T47D (cell line): ENCODE measurements at regions not wholly inside any gene's neighbourhood (a gene's known extent, or its start where the extent isn't known, plus 50 kb on each side); places are given as distances from the start of the nearest gene placed in this dataset.
A peak's percentile ranks its signal among the peaks of the same experiment; 100 is the strongest.
"Not testable (repeated sequence)": the region's sequence is repeated elsewhere in the genome, so short reads cannot be mapped to it uniquely, and the experiment has no call there.

Source experiments
- DNase-seq, 2 experiments: peaks; one replicate each; pipeline versions ENCODE4 v3.0.0 to v3.0.0-alpha.2; 2011 to 2012; ENCODE audit warnings: low read depth in 1 of 2, low spot score in 1 of 2
- JUND ChIP-seq: IDR thresholded peaks from 2 replicates; pipeline ENCODE4 v1.6.1; 2012; ENCODE audit warnings: low read depth
- in situ Hi-C: cut with HindIII; loops from 2 replicates; pipeline ENCODE4 v1.10.0; 2016; ENCODE audit warnings: low sequenced_read_pairs, low pct_unique_long_range_greater_than_20kb

GRCh38 chrX:121746105-121746504, 698.7 kb downstream of the GLUD2 start:
- in situ Hi-C loops: no loop called here
- no peak for TF ChIP-seq JUND
- no peak for DNase-seq

- DNase-seq, in situ Hi-C loops: not testable (repeated sequence)
These were observed 706.2 kb downstream of the GLUD2 start for GRCh38 chrX:121753602-121754001.

GRCh38 chrX:121754301-121754700, 706.9 kb downstream of the GLUD2 start:
- in situ Hi-C loops: no loop called here
- DNase-seq: no peak
- no peak for TF ChIP-seq JUND

- DNase-seq: no peak
- no peak for TF ChIP-seq JUND
- in situ Hi-C loops: no loop called here
These were observed 708.1 kb downstream of the GLUD2 start for GRCh38 chrX:121755541-121755940.

GRCh38 chrX:121761845-121762244, 714.4 kb downstream of the GLUD2 start:
- DNase-seq: no peak
- TF ChIP-seq JUND: no peak
- in situ Hi-C loops: no loop called here

GRCh38 chrX:121763671-121764070, 716.3 kb downstream of the GLUD2 start:
- TF ChIP-seq JUND: no peak
- in situ Hi-C loops: no loop called here
- DNase-seq: no peak

GRCh38 chrX:121768210-121768609, 720.8 kb downstream of the GLUD2 start:
- DNase-seq, in situ Hi-C loops: not testable (repeated sequence)

- in situ Hi-C loops: no loop called here
- TF ChIP-seq JUND: no peak
- DNase-seq: peak in 1 of 2 experiments; percentile 43
These were observed 734.6 kb downstream of the GLUD2 start for GRCh38 chrX:121781991-121782390.

GRCh38 chrX:121782544-121782943, 735.1 kb downstream of the GLUD2 start:
- in situ Hi-C loops: no loop called here
- no peak for DNase-seq
- no peak for TF ChIP-seq JUND

- TF ChIP-seq JUND: no peak
- no peak for DNase-seq
- in situ Hi-C loops: no loop called here
These were observed 735.6 kb downstream of the GLUD2 start for GRCh38 chrX:121782976-121783375.

- no peak for TF ChIP-seq JUND
- in situ Hi-C loops: no loop called here
- no peak for DNase-seq
These were observed 755.5 kb downstream of the GLUD2 start for GRCh38 chrX:121802881-121803412.

- peak in 1 of 2 experiments; percentile 79 for DNase-seq
- in situ Hi-C loops: no loop called here
- TF ChIP-seq JUND: no peak
These were observed 776.0 kb downstream of the GLUD2 start for GRCh38 chrX:121823406-121823805.

GRCh38 chrX:121831601-121832000, 784.2 kb downstream of the GLUD2 start:
- no peak for TF ChIP-seq JUND
- DNase-seq: no peak
- in situ Hi-C loops: no loop called here

GRCh38 chrX:121832446-121832845, 785.0 kb downstream of the GLUD2 start:
- in situ Hi-C loops: no loop called here
- no peak for DNase-seq
- no peak for TF ChIP-seq JUND
